GM21528 (cell line): ENCODE measurements at regions not wholly inside any gene's neighbourhood (a gene's known extent, or its start where the extent isn't known, plus 50 kb on each side); places are given as distances from the start of the nearest gene placed in this dataset.

Source experiments
- ATAC-seq: cut with Tn5 transposase; IDR thresholded peaks from one replicate; pipeline ENCODE4 v1.9.1; 2021; ENCODE audit warnings: mild to moderate bottlenecking, moderate library complexity; ENCODE audit not compliant: unreplicated experiment, low FRiP score

- no peak for ATAC-seq
These were observed 74.7 kb upstream of the EPHA7 start for GRCh38 chr6:93494057-93494456.

GRCh38 chr6:93474733-93475179 is 55.4 kb upstream of the EPHA7 start:
- no peak for ATAC-seq

GRCh38 chr6:93471281-93471680 is 51.9 kb upstream of the EPHA7 start:
- no peak for ATAC-seq
